H1 (cell line): ENCODE measurements at regions not wholly inside any gene's neighbourhood (a gene's known extent, or its start where the extent isn't known, plus 50 kb on each side); places are given as distances from the start of the nearest gene placed in this dataset.

Source experiments
- CTCF ChIA-PET: fragments of 300-600 bp; sonication (Branson Sonifier 250); formaldehyde crosslinking; loops from one replicate; lab custom pipeline; 2021; ENCODE audit not compliant: partially characterized antibody; lab: Charles Lee
- POLR2A ChIA-PET: fragments of 300-600 bp; sonication (Branson Sonifier 250); formaldehyde crosslinking; loops from one replicate; lab custom pipeline; 2021; ENCODE audit warnings: inconsistent platforms; ENCODE audit not compliant: partially characterized antibody; lab: Charles Lee
- DNase-seq, 2 experiments: peaks; one replicate each; pipeline versions ENCODE4 v3.0.0 to v3.0.0-alpha.2; 2010 to 2022; ENCODE audit warnings: low spot score in 2 of 2, low read depth in 1 of 2, mixed read lengths in 1 of 2
- FAIRE-seq: peaks from 2 replicates; lab custom pipeline; 2011; peaks lifted over from hg19 to GRCh38; lab: Jason Lieb, UNC
- H2AFZ ChIP-seq: 2 replicates; pipeline ENCODE4 v1.8.1; 2012; ENCODE audit warnings: low read length, inconsistent platforms
- H2AK5ac ChIP-seq: 2 replicates; pipeline ENCODE4 v1.6.1; 2013; ENCODE audit warnings: low read depth, low read length
- H2BK120ac ChIP-seq: replicated peaks from 2 replicates; pipeline ENCODE3; 2013; ENCODE audit warnings: low read depth, low read length, inconsistent platforms
- H2BK12ac ChIP-seq: 2 replicates; pipeline ENCODE4 v1.6.1; 2013; ENCODE audit warnings: low read depth, low read length
- H2BK15ac ChIP-seq: 2 replicates; pipeline ENCODE4 v1.6.1; 2013; ENCODE audit warnings: low read length
- H2BK20ac ChIP-seq: 2 replicates; pipeline ENCODE4 v1.6.1; 2013; ENCODE audit warnings: low read length
- H2BK5ac ChIP-seq: 2 replicates; pipeline ENCODE4 v1.6.1; 2013; ENCODE audit warnings: low read depth, low read length
- H3K14ac ChIP-seq: 2 replicates; pipeline ENCODE4 v1.6.1; 2013; ENCODE audit warnings: inconsistent platforms; ENCODE audit not compliant: insufficient read length
- H3K18ac ChIP-seq: 2 replicates; pipeline ENCODE4 v1.6.1; 2013; ENCODE audit warnings: low read length; ENCODE audit errors: extremely low read depth
- H3K23ac ChIP-seq: 2 replicates; pipeline ENCODE4 v1.6.1; 2013; ENCODE audit warnings: inconsistent platforms; ENCODE audit not compliant: insufficient read length
- H3K23me2 ChIP-seq: 2 replicates; pipeline ENCODE4 v1.6.1; 2013; ENCODE audit warnings: low read depth, low read length
- H3K27ac ChIP-seq: 2 replicates; pipeline ENCODE4 v1.6.1; 2011; ENCODE audit warnings: low read depth, low read length, inconsistent platforms
- H3K27me3 ChIP-seq, 4 experiments: replicated peaks in 1 of 4; 1 replicate in 1 of 4; 2 replicates in 3 of 4; pipeline versions ENCODE4 v1.6.1 to v1.8.1; 2011 to 2013; ENCODE audit warnings: low read length in 3 of 4, mild to moderate bottlenecking in 3 of 4, inconsistent platforms in 2 of 4, mixed read lengths in 2 of 4, moderate library complexity in 1 of 4; ENCODE audit not compliant: control insufficient read depth in 3 of 4, insufficient read depth in 3 of 4; ENCODE audit errors: extremely low read depth in 1 of 4
- H3K36me3 ChIP-seq, 4 experiments: 2 replicates each; pipeline versions ENCODE4 v1.6.1 to v1.8.1; 2011 to 2013; ENCODE audit warnings: mild to moderate bottlenecking in 4 of 4, low read length in 3 of 4, moderate library complexity in 2 of 4, control low read depth in 1 of 4, inconsistent platforms in 1 of 4; ENCODE audit not compliant: insufficient read depth in 4 of 4, control insufficient read depth in 2 of 4
- H3K4ac ChIP-seq: replicated peaks from 2 replicates; pipeline ENCODE3; 2013; ENCODE audit warnings: low read length, low read depth, mixed read lengths, inconsistent platforms; ENCODE audit not compliant: insufficient read length
- H3K4me1 ChIP-seq, 4 experiments: replicated peaks in 1 of 4; 1 replicate in 1 of 4; 2 replicates in 3 of 4; pipeline versions ENCODE4 v1.6.1 to v1.8.1; 2011 to 2013; ENCODE audit warnings: low read length in 3 of 4, inconsistent platforms in 2 of 4, mixed read lengths in 1 of 4; ENCODE audit not compliant: insufficient read depth in 4 of 4, control insufficient read depth in 3 of 4
- H3K4me2 ChIP-seq, 2 experiments: 2 replicates each; pipeline versions ENCODE4 v1.6.1 to v1.8.1; 2011 to 2013; ENCODE audit warnings: low read depth in 2 of 2, low read length in 2 of 2, control low read depth in 1 of 2, inconsistent platforms in 1 of 2, mild to moderate bottlenecking in 1 of 2; ENCODE audit not compliant: insufficient read depth in 1 of 2
- H3K4me3 ChIP-seq, 4 experiments: fragments of 200-600, 300-600 bp in 1 of 4; sonication (generic), shearing (Covaris generic), sonication (Bioruptor Twin) in 1 of 4; 2 replicates each; pipeline versions ENCODE4 v1.5.1 to v1.8.1; 2011 to 2016; ENCODE audit warnings: low read length in 4 of 4, low read depth in 3 of 4, control low read depth in 2 of 4, inconsistent platforms in 2 of 4, mild to moderate bottlenecking in 2 of 4, mixed read lengths in 1 of 4, moderate library complexity in 1 of 4; ENCODE audit not compliant: insufficient read depth in 2 of 4; ENCODE audit errors: extremely low read depth in 1 of 4
- H3K56ac ChIP-seq: replicated peaks from 2 replicates; pipeline ENCODE3; 2013; ENCODE audit warnings: low read depth, mild to moderate bottlenecking, mixed read lengths, low read length, inconsistent platforms; ENCODE audit not compliant: insufficient read length
- H3K79me1 ChIP-seq: 2 replicates; pipeline ENCODE4 v1.6.1; 2013; ENCODE audit warnings: low read depth, low read length, control low read depth
- H3K79me2 ChIP-seq, 2 experiments: 2 replicates each; pipeline versions ENCODE4 v1.6.1 to v1.8.1; 2012 to 2013; ENCODE audit warnings: low read length in 2 of 2, mild to moderate bottlenecking in 2 of 2, inconsistent platforms in 1 of 2; ENCODE audit not compliant: insufficient read depth in 2 of 2, control insufficient read depth in 1 of 2
- H3K9ac ChIP-seq, 4 experiments: replicated peaks in 1 of 4; 1 replicate in 1 of 4; 2 replicates in 3 of 4; pipeline versions ENCODE4 v1.6.1 to v1.8.1; 2011 to 2013; ENCODE audit warnings: low read depth in 3 of 4, low read length in 3 of 4, control low read depth in 2 of 4, mild to moderate bottlenecking in 2 of 4, moderate library complexity in 2 of 4, inconsistent platforms in 1 of 4; ENCODE audit errors: extremely low read depth in 1 of 4
- H3K9me3 ChIP-seq, 2 experiments: 2 replicates each; pipeline versions ENCODE4 v1.6.1 to v1.8.1; 2012 to 2013; ENCODE audit warnings: mild to moderate bottlenecking in 2 of 2, moderate library complexity in 2 of 2, control low read depth in 1 of 2, inconsistent platforms in 1 of 2, low read depth in 1 of 2, low read length in 1 of 2, mixed read lengths in 1 of 2; ENCODE audit not compliant: insufficient read depth in 2 of 2
- H4K20me1 ChIP-seq, 2 experiments: replicated peaks in 1 of 2; 2 replicates each; pipeline versions ENCODE3 to v1.8.1; 2011 to 2013; ENCODE audit warnings: inconsistent platforms in 2 of 2, low read length in 2 of 2, mild to moderate bottlenecking in 1 of 2; ENCODE audit not compliant: insufficient read depth in 2 of 2, control insufficient read depth in 1 of 2
- H4K5ac ChIP-seq: 2 replicates; pipeline ENCODE4 v1.6.1; 2013; ENCODE audit warnings: low read length, low read depth, mixed read lengths, inconsistent platforms; ENCODE audit not compliant: insufficient read length
- H4K8ac ChIP-seq: 2 replicates; pipeline ENCODE4 v1.8.0; 2013; ENCODE audit warnings: mild to moderate bottlenecking, moderate library complexity, low read length, inconsistent platforms; ENCODE audit not compliant: insufficient read depth; ENCODE audit errors: extremely low read depth
- H4K91ac ChIP-seq: replicated peaks from 2 replicates; pipeline ENCODE3; 2013; ENCODE audit warnings: low read length, mixed read lengths, inconsistent platforms; ENCODE audit not compliant: insufficient read length
- CHD2 ChIP-seq: IDR thresholded peaks from 2 replicates; pipeline ENCODE4 v1.6.1; 2012; ENCODE audit warnings: low read length, improper control_type of control experiment
- FOSL1 ChIP-seq: IDR thresholded peaks from 2 replicates; pipeline ENCODE4 v1.6.1; 2011; ENCODE audit warnings: mild to moderate bottlenecking, low read depth, low read length, moderate library complexity; ENCODE audit not compliant: insufficient read depth
- HDAC2 ChIP-seq, 2 experiments: fragments of 300-600 bp in 1 of 2; sonication (generic) in 1 of 2; IDR thresholded peaks; 2 replicates each; pipeline ENCODE4 v1.6.1; 2011 to 2012; ENCODE audit warnings: low read depth in 2 of 2, low read length in 2 of 2, mild to moderate bottlenecking in 2 of 2, moderate library complexity in 2 of 2, borderline replicate concordance in 1 of 2, inconsistent platforms in 1 of 2
- JUN ChIP-seq: IDR thresholded peaks from 2 replicates; pipeline ENCODE4 v1.6.1; 2011; ENCODE audit warnings: low read depth, mild to moderate bottlenecking, improper control_type of control experiment, low read length
- KDM4A ChIP-seq: IDR thresholded peaks from one replicate; pipeline ENCODE4 v1.7.1; 2012; ENCODE audit warnings: low read depth, mild to moderate bottlenecking, moderate library complexity, low read length, inconsistent platforms; ENCODE audit not compliant: severe bottlenecking
- KDM5A ChIP-seq: fragments of 200-600 bp; IDR thresholded peaks from 2 replicates; pipeline ENCODE4 v1.7.1; 2012; ENCODE audit warnings: mild to moderate bottlenecking, low read length, inconsistent platforms, mixed read lengths
- MAFK ChIP-seq: IDR thresholded peaks from 2 replicates; pipeline ENCODE4 v1.6.1; 2012; ENCODE audit warnings: low read depth, mild to moderate bottlenecking, improper control_type of control experiment, low read length
- NRF1 ChIP-seq: IDR thresholded peaks from 2 replicates; pipeline ENCODE4 v1.6.1; 2011; ENCODE audit warnings: mild to moderate bottlenecking, low read depth, low read length, improper control_type of control experiment
- PHF8 ChIP-seq: fragments of 200-600 bp; sonication (generic); conservative IDR thresholded peaks from 2 replicates; pipeline ENCODE4 v1.7.1; 2012; ENCODE audit warnings: low read depth, mild to moderate bottlenecking, inconsistent platforms, low read length, moderate library complexity
- POLR2A ChIP-seq, 2 experiments: IDR thresholded peaks; 1 replicate in 1 of 2; 2 replicates in 1 of 2; pipeline ENCODE4 v1.6.1; 2011; ENCODE audit warnings: low read depth in 2 of 2, low read length in 2 of 2, mild to moderate bottlenecking in 2 of 2; ENCODE audit errors: control extremely low read depth in 1 of 2
- RFX5 ChIP-seq: IDR thresholded peaks from 2 replicates; pipeline ENCODE4 v1.6.1; 2011; ENCODE audit warnings: low read depth, low read length, improper control_type of control experiment, borderline replicate concordance
- TAF7 ChIP-seq: optimal IDR thresholded peaks from 2 replicates; pipeline ENCODE3; 2011; ENCODE audit warnings: low read depth, mild to moderate bottlenecking, inconsistent platforms, low read length, moderate library complexity, borderline replicate concordance
- ZNF274 ChIP-seq: IDR thresholded peaks from 2 replicates; pipeline ENCODE4 v1.7.0; 2012; ENCODE audit warnings: low read length, borderline replicate concordance; ENCODE audit errors: extremely low read depth
- WGBS, 2 experiments: shearing (Covaris generic) in 1 of 2; methylation state at CpG; one replicate each; pipeline versions ENCODE4 v1.1.6 to v1.1.7; 2013 to 2015; ENCODE audit warnings: low lambda C conversion rate in 2 of 2, mixed read lengths in 2 of 2, inconsistent platforms in 1 of 2, low coverage in 1 of 2, missing lambda C conversion rate in 1 of 2; ENCODE audit not compliant: insufficient replicate concordance in 2 of 2, insufficient coverage in 1 of 2, insufficient read length in 1 of 2; ENCODE audit errors: extremely low coverage in 1 of 2, missing lambda C conversion rate in 1 of 2; 5-methylcytosine and 5-hydroxymethylcytosine counted together
- TF ChIP-seq, protein P1 (sequence below): IDR thresholded peaks from 2 replicates; pipeline ENCODE4 v1.6.1; 2011; ENCODE audit warnings: low read depth, mild to moderate bottlenecking, low read length; ENCODE audit not compliant: insufficient read depth

DNA sequence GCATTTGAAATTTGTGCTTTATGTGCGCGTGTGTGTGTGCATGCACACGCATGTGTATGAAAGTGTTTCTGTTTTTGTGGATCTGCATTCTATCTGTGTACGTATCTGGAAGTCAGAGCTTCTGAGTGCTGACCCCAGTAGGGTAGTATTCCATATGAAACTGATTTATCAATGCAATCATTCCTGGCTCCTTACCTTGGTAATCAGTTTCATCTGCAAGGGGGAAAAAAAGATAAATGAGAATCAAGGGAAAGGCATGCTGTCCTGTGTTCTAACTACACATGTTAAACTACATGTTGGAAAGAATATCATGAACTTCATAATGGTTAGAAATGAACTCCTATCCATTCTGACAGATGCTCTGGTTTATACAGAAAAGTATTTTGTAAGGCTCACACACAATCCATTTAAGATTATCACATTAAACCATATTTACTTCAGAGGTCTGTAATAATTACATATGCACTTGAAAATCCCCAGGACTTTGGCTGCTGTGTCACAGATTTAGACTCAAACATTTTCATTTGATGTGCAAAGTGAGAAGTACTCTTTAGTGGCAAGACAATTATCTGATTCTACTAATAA, 276.1 kb upstream of the LMO3 start:
- no peak overlapping the region for H3K14ac ChIP-seq
- H3K23me2 ChIP-seq = no peaks in the 10 kb centered on the region
- no peak overlapping the region for H3K4ac ChIP-seq
- no peak overlapping the region for H2BK15ac ChIP-seq
- H4K20me1 ChIP-seq = no peaks in the 10 kb centered on the region
- H3K79me2 ChIP-seq = no peaks in the 10 kb centered on the region
- no peaks in the 10 kb centered on the region for H3K79me1 ChIP-seq
- H3K9me3 ChIP-seq = no peaks in the 10 kb centered on the region
- no peak for FAIRE-seq
- DNase-seq = no peak
- no peak overlapping the region for H4K91ac ChIP-seq
- H3K27ac ChIP-seq = no peak overlapping the region
- no peaks in the 10 kb centered on the region for H3K27me3 ChIP-seq
- H4K8ac ChIP-seq = no peak overlapping the region
- no peak overlapping the region for H2BK5ac ChIP-seq
- ChIA-PET CTCF (no interaction called here), POLR2A (no interaction called here)
- H2BK120ac ChIP-seq = no peak overlapping the region
- no peak overlapping the region for H2AK5ac ChIP-seq
- no peak overlapping the region for H3K56ac ChIP-seq
- H3K36me3 ChIP-seq = no peaks in the 10 kb centered on the region
- no peak overlapping the region for H4K5ac ChIP-seq
- H2AFZ ChIP-seq = no peak overlapping the region
- no peak overlapping the region for H3K4me3 ChIP-seq
- H3K9ac ChIP-seq = no peak overlapping the region
- no peak overlapping the region for H3K23ac ChIP-seq
- 93% methylated on average over 4 of the region's 4 CpGs; no CpG with 5 or more reads in 1 of the 2 experiments for WGBS, 2 experiments
- H2BK20ac ChIP-seq = no peak overlapping the region
- H3K4me2 ChIP-seq = no peak overlapping the region
- H3K18ac ChIP-seq = no peak overlapping the region
- no peak overlapping the region for H2BK12ac ChIP-seq
- no peaks in the 10 kb centered on the region for H3K4me1 ChIP-seq
- no peak for TF ChIP-seq JUN
- TF ChIP-seq, protein P1, sequence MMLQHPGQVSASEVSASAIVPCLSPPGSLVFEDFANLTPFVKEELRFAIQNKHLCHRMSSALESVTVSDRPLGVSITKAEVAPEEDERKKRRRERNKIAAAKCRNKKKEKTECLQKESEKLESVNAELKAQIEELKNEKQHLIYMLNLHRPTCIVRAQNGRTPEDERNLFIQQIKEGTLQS = no peak
- TF ChIP-seq POLR2A (IDR thresholded peaks at IDR 0.05; ENCODE audit: control extremely low read depth in 1 of 2, low read depth in 2 of 2, low read length in 2 of 2) = no peak
- no peak for TF ChIP-seq FOSL1
- TF ChIP-seq CHD2 = no peak
- TF ChIP-seq KDM4A = no peak
- TF ChIP-seq HDAC2 (IDR thresholded peaks at IDR 0.05; ENCODE audit: borderline replicate concordance in 1 of 2, low read depth in 2 of 2, low read length in 2 of 2) = no peak
- no peak for TF ChIP-seq MAFK
- TF ChIP-seq KDM5A = no peak
- TF ChIP-seq TAF7 = no peak
- TF ChIP-seq RFX5 = no peak
- TF ChIP-seq NRF1 = no peak
- no peak for TF ChIP-seq ZNF274
- TF ChIP-seq PHF8 = no peak
